ENCODE measurements at regions not wholly inside any gene's neighbourhood (a gene's known extent, or its start where the extent isn't known, plus 50 kb on each side); places are given as distances from the start of the nearest gene placed in this dataset.
"Not testable (repeated sequence)": the region's sequence is repeated elsewhere in the genome, so short reads cannot be mapped to it uniquely, and the experiment has no call there.

- not testable (repeated sequence) for TF ChIP-seq CTCF, POLR2A (IDR thresholded peaks at IDR 0.05)
These were observed 396.1 kb upstream of the TNRC6C start for GRCh38 chr17:77562361-77562760.
